SJCRH30 (cell line): ENCODE measurements at regions not wholly inside any gene's neighbourhood (a gene's known extent, or its start where the extent isn't known, plus 50 kb on each side); places are given as distances from the start of the nearest gene placed in this dataset.

Source experiments
- DNase-seq, 2 experiments: peaks; one replicate each; pipeline ENCODE4 v3.0.0-alpha.2; 2015 to 2020
- H3K27ac ChIP-seq: fragments of 250-450 bp; sonication (Bioruptor Pico); 2 replicates; pipeline ENCODE4 v1.5.1; 2020; ENCODE audit warnings: mild to moderate bottlenecking, moderate library complexity
- H3K27me3 ChIP-seq: fragments of 250-450 bp; sonication (Bioruptor Pico); 2 replicates; pipeline ENCODE4 v1.5.1; 2020; ENCODE audit warnings: mild to moderate bottlenecking, moderate library complexity
- H3K36me3 ChIP-seq: fragments of 250-450 bp; sonication (Bioruptor Pico); 2 replicates; pipeline ENCODE4 v1.5.1; 2020; ENCODE audit warnings: mild to moderate bottlenecking, moderate library complexity
- H3K4me1 ChIP-seq: fragments of 250-450 bp; sonication (Bioruptor Pico); 2 replicates; pipeline ENCODE4 v1.5.1; 2020; ENCODE audit warnings: mild to moderate bottlenecking, moderate library complexity
- H3K4me3 ChIP-seq: fragments of 250-450 bp; sonication (Bioruptor Pico); 2 replicates; pipeline ENCODE4 v1.5.1; 2020; ENCODE audit warnings: mild to moderate bottlenecking, moderate library complexity
- H3K9me3 ChIP-seq: fragments of 250-450 bp; sonication (Bioruptor Pico); replicated peaks from 2 replicates; pipeline ENCODE4 v1.5.1; 2020; ENCODE audit warnings: mild to moderate bottlenecking, moderate library complexity

DNA sequence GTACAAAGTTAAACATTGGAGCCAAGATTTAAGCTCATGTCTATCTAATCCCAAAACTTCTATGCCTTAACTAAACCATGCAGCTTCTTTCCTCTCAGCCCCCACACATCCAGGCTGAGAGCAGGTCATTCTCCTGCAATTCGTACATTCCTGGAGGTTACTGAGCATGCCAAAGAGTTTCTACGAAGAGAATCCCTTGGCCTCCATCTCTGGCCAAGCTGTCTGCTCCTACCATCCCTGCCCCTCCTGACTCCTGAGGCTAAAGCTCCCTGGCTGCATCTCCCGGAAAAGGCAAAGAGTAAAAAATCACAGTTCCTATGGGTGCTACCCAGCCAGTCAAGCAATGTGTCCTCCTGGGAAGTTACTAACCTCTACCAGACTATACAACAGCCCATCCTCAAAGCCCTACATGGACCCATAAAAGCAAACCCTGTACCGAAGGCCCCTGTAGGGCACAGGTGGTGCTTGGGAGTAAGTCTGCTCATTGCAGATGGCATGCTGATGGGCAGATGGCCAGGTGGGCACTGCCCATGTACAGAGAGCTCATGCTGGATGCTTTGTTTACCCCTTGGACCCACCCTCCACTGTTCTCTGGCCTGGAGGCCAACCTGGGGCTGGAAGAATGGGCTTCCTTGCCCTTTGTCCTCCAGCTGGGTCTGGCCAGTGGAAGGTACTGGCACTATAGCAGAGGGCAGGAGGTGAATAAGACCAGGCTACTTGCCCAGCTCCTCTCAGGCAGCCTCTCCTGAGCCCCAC, 99.5 kb downstream of the TTC32 start:
- 0 out of 2 replicates have a peak, but pooled peaks cover 3% of the 10 kb centered on the region for H3K27me3 ChIP-seq
- peak overlapping the region; percentile 16; the same call in 1 of the 2 replicates for H3K27ac ChIP-seq
- no peaks in the 10 kb centered on the region for H3K9me3 ChIP-seq
- no peaks in the 10 kb centered on the region for H3K36me3 ChIP-seq
- DNase-seq: no peak
- H3K4me1 ChIP-seq: peaks cover 27% of the 10 kb centered on the region
- no peak overlapping the region for H3K4me3 ChIP-seq

DNA sequence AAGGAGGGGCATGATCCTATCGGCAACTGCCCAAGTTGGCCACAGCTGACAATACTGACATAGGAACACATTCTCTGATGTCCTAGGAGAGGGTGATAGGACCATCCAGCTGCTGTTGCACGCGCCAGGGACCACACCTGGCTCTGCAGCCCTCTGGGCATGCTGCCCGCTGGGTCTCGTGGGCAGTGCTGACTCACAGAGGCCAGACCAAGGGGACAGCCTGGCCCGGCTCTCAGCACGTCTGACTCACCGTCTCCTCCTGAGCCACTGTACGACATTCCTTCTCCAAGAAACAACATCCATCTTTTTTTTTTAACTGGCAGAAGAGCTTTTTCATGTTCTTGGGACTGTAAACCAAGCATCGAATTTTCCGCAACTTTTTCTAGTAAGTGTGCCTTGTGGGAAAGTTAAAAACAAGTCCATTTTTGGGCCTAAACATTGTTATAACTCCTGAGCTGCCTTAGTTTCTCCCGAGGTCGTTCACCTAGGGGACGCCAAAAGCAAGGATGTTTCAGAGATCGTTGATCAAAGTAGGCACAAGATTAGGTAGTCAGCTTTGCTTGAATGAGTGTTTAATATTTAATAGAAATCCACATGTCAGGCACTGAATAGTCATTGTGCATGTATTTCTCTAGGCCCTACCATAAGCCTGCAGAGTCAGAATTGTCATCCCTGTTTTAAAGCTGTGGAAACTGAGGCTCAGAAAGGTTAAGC, 100.3 kb downstream of the TTC32 start:
- peak overlapping the region; percentile 16; the same call in 1 of the 2 replicates for H3K27ac ChIP-seq
- 0 out of 2 replicates have a peak, but pooled peaks cover 3% of the 10 kb centered on the region for H3K27me3 ChIP-seq
- DNase-seq: peak; percentile 90 to 92
- H3K4me1 ChIP-seq: peaks cover 27% of the 10 kb centered on the region
- H3K4me3 ChIP-seq: no peak overlapping the region
- H3K9me3 ChIP-seq: peaks cover 2% of the 10 kb centered on the region; the same call in 1 of the 2 replicates
- no peaks in the 10 kb centered on the region for H3K36me3 ChIP-seq

DNA sequence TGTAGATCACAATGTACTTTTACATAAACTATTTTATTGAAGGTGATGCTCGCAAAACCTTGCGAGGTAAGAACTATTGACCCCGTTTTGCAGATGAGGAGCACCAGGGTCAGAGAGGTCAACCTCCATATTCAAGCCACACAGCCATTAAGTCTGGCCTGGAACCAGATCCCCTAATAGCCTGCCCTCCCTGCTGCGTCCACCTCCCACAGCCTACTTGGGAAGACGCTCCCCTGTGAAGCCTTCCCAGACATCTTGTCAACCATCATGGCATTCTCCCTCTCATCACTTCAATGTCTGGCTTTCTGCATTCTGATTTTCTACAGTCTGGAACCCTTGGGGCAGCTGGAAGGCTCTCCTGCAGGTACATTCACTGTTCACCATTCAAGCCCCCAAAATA, 101.0 kb downstream of the TTC32 start:
- H3K9me3 ChIP-seq: peaks cover 2% of the 10 kb centered on the region; the same call in 1 of the 2 replicates
- no peak for DNase-seq
- no peak overlapping the region for H3K27ac ChIP-seq
- no peaks in the 10 kb centered on the region for H3K36me3 ChIP-seq
- peaks cover 22% of the 10 kb centered on the region for H3K4me1 ChIP-seq
- H3K27me3 ChIP-seq: 0 out of 2 replicates have a peak, but pooled peaks cover 3% of the 10 kb centered on the region
- no peak overlapping the region for H3K4me3 ChIP-seq

DNA sequence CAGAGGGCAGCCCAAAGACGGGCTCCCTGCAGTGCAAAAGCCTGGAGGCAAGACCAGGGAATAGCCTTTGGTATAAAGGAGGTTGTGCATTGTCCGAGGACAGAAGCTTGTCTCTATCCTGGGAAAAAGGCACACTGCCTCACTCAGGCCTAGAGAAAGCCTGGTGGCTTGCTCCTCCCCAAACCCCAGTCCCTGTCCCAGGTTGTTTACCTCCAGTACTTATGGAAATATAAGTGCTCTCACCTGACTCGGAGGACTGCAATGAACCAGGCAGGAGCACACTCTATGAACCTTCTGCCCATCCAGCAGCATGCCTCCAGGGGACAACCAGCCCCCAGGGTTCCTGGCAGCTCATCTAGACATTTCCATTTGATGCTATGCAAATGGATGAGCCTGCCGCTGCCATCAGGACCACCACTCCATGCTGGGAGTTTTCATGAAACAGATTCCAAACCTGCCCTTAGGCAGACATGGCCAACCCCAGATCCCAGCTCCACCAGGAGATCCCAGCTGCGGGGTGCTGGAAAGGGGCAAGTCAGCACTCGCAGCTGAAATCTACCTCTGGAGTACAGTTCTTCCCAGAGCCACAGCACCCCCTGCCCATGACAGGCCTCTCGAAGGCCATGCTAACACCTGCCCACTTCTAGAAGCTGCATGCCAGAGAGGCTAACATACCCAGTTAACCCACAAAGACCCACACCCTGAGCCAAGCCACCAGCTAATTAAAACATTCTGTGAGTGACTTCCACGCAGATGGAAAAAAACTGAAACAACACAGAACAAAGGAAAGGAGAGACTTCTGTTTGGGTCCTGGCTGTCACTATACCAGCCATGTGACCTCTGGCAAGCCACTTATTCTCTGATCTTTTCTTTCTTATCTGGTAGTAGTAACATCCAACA, 101.7 kb downstream of the TTC32 start:
- no peak for DNase-seq
- Histone ChIP-seq H3K4me1 (peaks cover 22% of the 10 kb centered on the region), H3K27ac (no peak overlapping the region), H3K36me3 (no peaks in the 10 kb centered on the region), H3K4me3 (no peak overlapping the region), H3K9me3 (peaks cover 2% of the 10 kb centered on the region; the same call in 1 of the 2 replicates), H3K27me3 (0 out of 2 replicates have a peak, but pooled peaks cover 3% of the 10 kb centered on the region)

DNA sequence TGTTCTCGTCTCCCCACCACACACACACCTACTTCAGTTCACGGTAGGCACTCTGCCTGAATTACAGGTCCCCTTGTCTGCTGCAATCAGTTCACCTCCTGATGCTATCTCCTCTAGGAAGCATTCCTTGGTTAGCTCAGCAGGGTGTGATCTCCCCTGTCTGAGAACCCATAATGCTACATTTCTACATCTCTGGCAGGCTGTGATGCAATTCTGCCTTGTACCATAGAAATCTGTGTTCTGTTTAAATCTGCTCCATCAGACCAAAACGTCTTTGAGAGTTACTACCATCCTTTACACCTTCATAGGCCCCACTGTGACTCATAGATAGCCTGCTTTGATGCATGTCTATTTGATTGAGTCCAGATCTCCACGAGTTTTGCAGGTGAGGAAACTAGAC, 103.9 kb downstream of the TTC32 start:
- H3K4me3 ChIP-seq: no peak overlapping the region
- H3K27me3 ChIP-seq: no peaks in the 10 kb centered on the region
- H3K36me3 ChIP-seq: no peaks in the 10 kb centered on the region
- no peak overlapping the region for H3K27ac ChIP-seq
- peaks cover 22% of the 10 kb centered on the region for H3K4me1 ChIP-seq
- DNase-seq: no peak
- H3K9me3 ChIP-seq: peaks cover 2% of the 10 kb centered on the region; the same call in 1 of the 2 replicates

DNA sequence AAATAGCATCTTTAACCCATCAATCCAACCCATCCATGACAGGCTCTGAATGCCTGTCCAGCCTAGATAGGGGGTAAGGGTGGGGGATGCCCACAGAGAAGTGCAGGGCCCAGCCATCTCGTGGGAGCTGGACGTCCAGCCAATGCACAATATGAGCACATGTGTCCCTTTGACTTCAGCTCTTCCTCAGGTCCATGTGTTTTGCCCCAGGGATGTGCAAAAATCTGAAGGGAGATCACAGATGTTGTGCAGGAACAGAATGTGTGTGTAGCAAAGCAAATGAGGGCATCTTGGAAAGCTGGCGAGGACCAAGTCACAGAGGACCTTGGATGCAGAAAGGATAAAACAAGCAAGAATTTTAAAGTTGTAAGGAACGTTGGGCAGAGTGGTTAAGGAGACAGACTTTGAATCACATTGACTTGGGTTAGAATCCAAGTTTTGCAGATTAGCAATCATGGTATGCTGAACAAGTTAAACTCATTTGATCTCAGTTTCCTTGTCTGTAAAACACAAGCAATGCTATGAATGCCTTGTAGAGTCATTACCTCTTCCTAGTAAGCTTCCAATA, 104.5 kb downstream of the TTC32 start:
- peaks cover 2% of the 10 kb centered on the region; the same call in 1 of the 2 replicates for H3K9me3 ChIP-seq
- H3K4me3 ChIP-seq: no peak overlapping the region
- H3K4me1 ChIP-seq: peaks cover 21% of the 10 kb centered on the region
- no peak overlapping the region for H3K27ac ChIP-seq
- H3K27me3 ChIP-seq: no peaks in the 10 kb centered on the region
- no peak for DNase-seq
- no peaks in the 10 kb centered on the region for H3K36me3 ChIP-seq

DNA sequence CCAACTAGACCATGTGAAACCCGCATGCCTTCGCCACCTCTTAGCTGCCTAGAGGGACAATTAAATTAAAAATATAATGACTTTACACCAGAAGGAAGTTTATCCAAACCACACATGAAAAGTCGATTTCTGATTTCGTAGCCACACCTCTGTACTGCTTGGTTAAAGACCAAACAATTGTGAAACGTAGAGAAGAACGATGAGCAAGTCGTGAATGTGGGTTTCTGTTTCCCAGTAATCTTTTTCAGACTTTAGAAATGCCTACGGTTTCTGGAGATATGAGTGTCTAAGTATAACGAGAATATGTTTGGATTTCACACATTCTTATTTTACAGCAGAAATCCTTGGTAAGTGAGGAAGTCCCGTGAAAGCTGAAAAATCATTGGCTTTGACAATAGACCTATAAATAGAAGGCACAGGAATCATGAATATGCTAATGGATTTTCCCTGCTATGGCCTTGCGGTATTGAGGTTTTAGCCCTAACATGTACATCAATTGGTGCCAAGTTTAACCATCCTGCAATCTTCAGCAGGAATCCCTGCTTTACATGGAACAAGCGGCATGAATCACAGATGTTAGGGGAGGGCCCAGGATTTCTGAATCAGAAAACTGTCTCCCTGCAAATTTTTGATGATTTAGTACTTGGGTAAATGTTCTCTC, 105.6 kb downstream of the TTC32 start:
- no peaks in the 10 kb centered on the region for H3K27me3 ChIP-seq
- H3K4me3 ChIP-seq: no peak overlapping the region
- H3K4me1 ChIP-seq: peaks cover 10% of the 10 kb centered on the region
- H3K36me3 ChIP-seq: no peaks in the 10 kb centered on the region
- no peak overlapping the region for H3K27ac ChIP-seq
- no peak for DNase-seq
- peaks cover 2% of the 10 kb centered on the region; the same call in 1 of the 2 replicates for H3K9me3 ChIP-seq

DNA sequence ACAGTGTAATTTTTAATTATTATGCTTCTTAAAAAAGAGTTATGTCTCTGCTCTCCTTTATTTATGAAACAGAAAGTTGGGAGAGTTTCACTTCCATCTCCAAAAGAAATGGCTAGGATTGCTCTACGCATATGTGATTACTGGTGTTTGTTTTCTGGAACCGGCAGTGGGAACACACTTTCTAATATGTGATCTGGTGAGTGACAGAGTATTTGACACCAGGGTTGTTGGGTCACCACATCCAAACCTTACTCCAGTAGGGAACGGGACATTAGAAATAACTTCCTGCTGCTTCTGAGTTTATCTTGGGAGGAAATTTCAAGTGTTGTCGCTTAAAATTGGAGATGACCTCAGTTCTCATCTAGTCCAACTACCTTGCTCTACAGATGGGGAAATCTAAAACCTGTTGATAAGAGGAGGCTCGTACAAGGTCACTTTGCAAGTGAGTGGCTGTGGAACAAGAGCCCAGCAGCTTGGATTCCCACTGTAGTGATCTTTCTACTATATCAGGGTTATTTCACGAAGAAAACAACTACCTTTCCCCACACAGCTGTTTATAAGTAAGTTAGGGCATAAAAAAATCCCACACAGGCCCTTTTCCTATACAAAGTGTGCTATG, 108.5 kb downstream of the TTC32 start:
- Histone ChIP-seq H3K4me1 (peaks cover 20% of the 10 kb centered on the region), H3K27ac (no peak overlapping the region), H3K4me3 (no peak overlapping the region), H3K27me3 (no peaks in the 10 kb centered on the region), H3K36me3 (no peaks in the 10 kb centered on the region), H3K9me3 (peaks cover 2% of the 10 kb centered on the region; the same call in 1 of the 2 replicates)
- no peak for DNase-seq

DNA sequence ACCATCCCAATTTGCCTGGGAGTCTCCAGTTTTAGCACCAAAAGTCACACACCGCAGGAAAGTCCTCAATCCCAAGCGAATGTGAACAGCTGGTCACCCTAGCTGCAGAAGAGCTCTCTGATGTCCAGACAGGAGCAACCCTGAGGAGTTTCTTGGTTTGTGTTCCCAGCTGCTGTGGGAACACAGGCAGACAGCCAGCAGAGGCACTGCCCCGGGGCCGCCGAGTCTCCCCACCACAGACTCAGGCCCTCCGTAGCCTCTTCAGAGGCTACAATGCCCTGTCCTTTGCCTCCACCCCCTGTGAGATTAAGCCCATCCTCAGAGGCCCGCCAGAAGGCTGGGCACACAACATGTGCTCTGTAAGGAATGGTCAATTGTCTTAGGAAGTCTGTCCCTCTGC, 111.5 kb downstream of the TTC32 start:
- H3K9me3 ChIP-seq: no peaks in the 10 kb centered on the region
- H3K27me3 ChIP-seq: no peaks in the 10 kb centered on the region
- H3K36me3 ChIP-seq: no peaks in the 10 kb centered on the region
- H3K4me3 ChIP-seq: no peak overlapping the region
- peaks cover 20% of the 10 kb centered on the region for H3K4me1 ChIP-seq
- DNase-seq: peak; percentile 93
- peak overlapping the region; percentile 44 for H3K27ac ChIP-seq

DNA sequence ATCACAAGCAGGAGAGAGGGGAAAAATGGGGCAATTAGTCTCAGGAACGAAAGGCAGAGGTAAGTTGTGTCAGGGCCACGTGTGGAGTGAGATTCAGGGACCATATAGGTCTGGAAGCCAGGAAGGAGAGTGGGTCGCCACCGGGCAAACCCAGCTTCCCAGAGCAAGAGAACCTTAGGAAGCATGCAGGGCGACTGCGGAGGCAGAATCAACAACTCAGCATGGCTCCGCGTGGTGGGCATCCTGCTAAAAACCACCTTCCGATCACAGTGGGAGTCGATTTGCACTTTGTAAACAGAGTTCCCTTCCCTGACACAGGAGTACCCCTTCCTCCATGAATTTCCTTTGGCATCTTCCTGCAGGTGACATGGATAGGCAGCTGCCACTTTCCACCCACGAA, 114.6 kb downstream of the TTC32 start:
- Histone ChIP-seq H3K9me3 (no peaks in the 10 kb centered on the region), H3K4me1 (peaks cover 20% of the 10 kb centered on the region), H3K36me3 (no peaks in the 10 kb centered on the region), H3K27me3 (no peaks in the 10 kb centered on the region), H3K27ac (no peak overlapping the region), H3K4me3 (no peak overlapping the region)
- DNase-seq: no peak

DNA sequence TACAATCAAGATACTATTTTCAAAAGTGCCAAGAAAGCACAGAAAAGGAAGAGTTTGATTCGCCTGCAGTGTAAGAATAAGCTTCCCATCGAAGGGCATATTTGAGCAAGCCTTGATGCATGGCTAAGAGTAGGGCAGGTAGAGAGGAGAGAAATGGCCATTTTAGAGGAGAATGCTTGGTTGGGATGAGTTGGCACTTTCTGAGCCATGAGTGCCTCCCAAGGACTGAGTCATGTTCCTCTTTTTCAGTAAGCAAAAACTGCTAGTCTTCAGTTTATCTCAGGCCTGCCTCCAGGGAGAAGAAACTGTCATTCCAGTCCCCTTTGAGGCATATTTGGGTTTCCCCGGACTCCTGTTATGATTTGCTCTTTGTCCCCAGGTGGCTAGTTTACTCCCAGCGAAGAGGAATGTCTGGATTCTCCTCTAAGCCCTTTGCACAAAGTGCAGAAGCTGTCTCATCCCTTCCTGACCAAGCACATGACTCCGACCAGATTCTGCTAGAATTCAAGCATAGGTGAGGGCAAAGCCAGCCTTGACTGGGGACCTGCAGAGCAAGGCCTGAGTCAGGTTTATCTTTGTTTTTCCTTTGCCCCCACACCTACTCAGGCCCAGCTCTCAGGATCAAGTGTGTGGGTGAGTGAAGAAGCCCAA, 115.2 kb downstream of the TTC32 start:
- DNase-seq: no peak
- no peaks in the 10 kb centered on the region for H3K9me3 ChIP-seq
- no peaks in the 10 kb centered on the region for H3K36me3 ChIP-seq
- peaks cover 20% of the 10 kb centered on the region for H3K4me1 ChIP-seq
- H3K4me3 ChIP-seq: no peak overlapping the region
- no peak overlapping the region for H3K27ac ChIP-seq
- no peaks in the 10 kb centered on the region for H3K27me3 ChIP-seq

DNA sequence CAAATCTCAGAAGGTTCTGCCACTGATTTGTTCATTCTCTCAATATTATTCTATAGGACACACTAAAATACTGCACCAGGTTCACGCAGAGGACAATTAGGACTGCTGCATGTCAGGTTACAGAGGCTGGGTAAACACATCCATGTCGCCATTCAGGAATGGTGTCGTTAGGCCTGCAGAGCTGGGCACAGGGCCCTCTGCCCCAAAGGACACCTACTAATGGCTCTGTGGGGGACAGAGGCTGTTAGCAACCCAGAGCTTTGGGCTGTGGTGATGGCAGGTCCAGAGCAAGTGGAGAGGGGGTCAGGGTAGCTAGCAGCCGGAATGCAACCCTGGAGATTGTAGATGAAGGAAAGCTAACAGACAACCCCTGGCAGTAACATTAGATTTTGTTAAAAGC, 115.9 kb downstream of the TTC32 start:
- no peak overlapping the region for H3K27ac ChIP-seq

DNA sequence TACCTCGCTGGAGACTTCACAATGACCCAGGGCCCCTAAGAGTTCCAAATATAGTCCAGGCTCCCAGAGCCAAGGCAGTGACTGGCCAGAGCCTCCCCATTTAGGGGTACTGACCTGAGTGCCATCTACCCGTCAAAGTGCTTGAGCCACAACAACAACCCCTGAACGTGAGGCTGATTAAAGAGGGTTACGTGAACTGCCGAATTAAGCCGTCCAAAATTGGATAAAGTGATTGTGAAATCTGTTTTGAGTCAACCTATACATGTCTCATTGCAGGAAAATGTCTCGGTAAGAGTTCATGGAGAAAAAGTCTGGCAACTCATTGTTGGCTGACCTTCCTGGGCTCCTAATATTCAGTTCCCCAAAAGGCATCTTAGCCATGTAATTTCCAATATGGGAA, 116.3 kb downstream of the TTC32 start:
- Histone ChIP-seq H3K36me3 (no peaks in the 10 kb centered on the region), H3K4me3 (no peak overlapping the region), H3K9me3 (no peaks in the 10 kb centered on the region), H3K27me3 (no peaks in the 10 kb centered on the region), H3K27ac (no peak overlapping the region), H3K4me1 (peaks cover 15% of the 10 kb centered on the region)
- no peak for DNase-seq

More for the DNA sequence above, 115.9 kb downstream of the TTC32 start:
- Histone ChIP-seq H3K27me3 (no peaks in the 10 kb centered on the region), H3K9me3 (no peaks in the 10 kb centered on the region), H3K36me3 (no peaks in the 10 kb centered on the region), H3K4me3 (no peak overlapping the region), H3K4me1 (peaks cover 17% of the 10 kb centered on the region)
- no peak for DNase-seq
